SK-N-SH treated with all-trans-retinoic acid at 6 μM for 48 hours (cell line): ENCODE measurements at regions not wholly inside any gene's neighbourhood (a gene's known extent, or its start where the extent isn't known, plus 50 kb on each side); places are given as distances from the start of the nearest gene placed in this dataset.

Experiments used
- ATAC-seq: fragments of 200-7000 bp; cut with Tn5 transposase; 3 replicates; pipeline ENCODE4 v1.9.1; 2020; ENCODE audit warnings: mild to moderate bottlenecking, moderate library complexity
- ARNTL ChIP-seq: fragments of 450-650 bp; formaldehyde crosslinking; IDR thresholded peaks from 2 replicates; pipeline ENCODE4 v1.5.0; 2020; ENCODE audit warnings: low read depth, mild to moderate bottlenecking, moderate library complexity, borderline replicate concordance
- BACH2 ChIP-seq: fragments of 250-450 bp; sonication (Bioruptor Pico); IDR thresholded peaks from 2 replicates; pipeline ENCODE4 v1.9.0; 2021; ENCODE audit warnings: mild to moderate bottlenecking, borderline replicate concordance
- CSDC2 ChIP-seq: fragments of 250-450 bp; sonication (Bioruptor Pico); IDR thresholded peaks from 2 replicates; pipeline ENCODE4 v1.5.0; 2020; ENCODE audit warnings: mild to moderate bottlenecking, moderate library complexity
- ESRRG ChIP-seq: fragments of 250-450 bp; sonication (Bioruptor Pico); IDR thresholded peaks from 2 replicates; pipeline ENCODE4 v1.6.1; 2021; ENCODE audit warnings: mild to moderate bottlenecking
- GLIS3 ChIP-seq: fragments of 250-450 bp; sonication (Bioruptor Pico); IDR thresholded peaks from 2 replicates; pipeline ENCODE4 v1.5.0; 2020; ENCODE audit warnings: mild to moderate bottlenecking, moderate library complexity
- ISL1 ChIP-seq: fragments of 250-450 bp; sonication (Bioruptor Pico); IDR thresholded peaks from 2 replicates; pipeline ENCODE4 v2.1.2; 2022; ENCODE audit warnings: mild to moderate bottlenecking, moderate library complexity
- OSR1 ChIP-seq: fragments of 250-450 bp; sonication (Bioruptor Pico); IDR thresholded peaks from 2 replicates; pipeline ENCODE4 v1.8.0; 2022; ENCODE audit warnings: moderate library complexity, mild to moderate bottlenecking, inconsistent platforms
- RARB ChIP-seq: fragments of 250-450 bp; sonication (Bioruptor Pico); IDR thresholded peaks from 2 replicates; pipeline ENCODE4 v1.8.0; 2021; ENCODE audit warnings: mild to moderate bottlenecking, moderate library complexity
- SNAI2 ChIP-seq: fragments of 250-450 bp; sonication (Bioruptor Pico); IDR thresholded peaks from 2 replicates; pipeline ENCODE4 v1.5.0; 2020; ENCODE audit warnings: mild to moderate bottlenecking, moderate library complexity
- TCF4 ChIP-seq: fragments of 250-450 bp; sonication (Bioruptor Pico); IDR thresholded peaks from 2 replicates; pipeline ENCODE4 v1.8.0; 2021; ENCODE audit warnings: mild to moderate bottlenecking, moderate library complexity, borderline replicate concordance
- TOX ChIP-seq: fragments of 250-450 bp; sonication (Bioruptor Pico); IDR thresholded peaks from 2 replicates; pipeline ENCODE4 v1.8.0; 2021; ENCODE audit warnings: mild to moderate bottlenecking, moderate library complexity, borderline replicate concordance
- ZC3H10 ChIP-seq: fragments of 250-450 bp; sonication (Bioruptor Pico); IDR thresholded peaks from 2 replicates; pipeline ENCODE4 v1.5.1; 2021; ENCODE audit warnings: mild to moderate bottlenecking, moderate library complexity
- ZFP3 ChIP-seq: fragments of 250-450 bp; sonication (Bioruptor Pico); IDR thresholded peaks from 2 replicates; pipeline ENCODE4 v1.5.0; 2020; ENCODE audit warnings: mild to moderate bottlenecking, moderate library complexity
- ZNF565 ChIP-seq: fragments of 450-650 bp; formaldehyde crosslinking; conservative IDR thresholded peaks from 2 replicates; pipeline ENCODE4 v1.5.0; 2020; ENCODE audit warnings: low read depth, mild to moderate bottlenecking, moderate library complexity
- ZNF70 ChIP-seq: fragments of 450-650 bp; formaldehyde crosslinking; IDR thresholded peaks from 2 replicates; pipeline ENCODE4 v1.5.0; 2020; ENCODE audit warnings: mild to moderate bottlenecking, moderate library complexity
- ZNF8 ChIP-seq: fragments of 450-650 bp; formaldehyde crosslinking; IDR thresholded peaks from 2 replicates; pipeline ENCODE4 v1.5.0; 2020; ENCODE audit warnings: mild to moderate bottlenecking, moderate library complexity
- TF ChIP-seq, protein P1 (sequence below): fragments of 250-450 bp; sonication (Bioruptor Pico); IDR thresholded peaks from 2 replicates; pipeline ENCODE4 v1.5.1; 2020; ENCODE audit warnings: low read depth, mild to moderate bottlenecking, moderate library complexity
- TF ChIP-seq, protein P2 (sequence below): fragments of 250-450 bp; sonication (Bioruptor Pico); IDR thresholded peaks from 2 replicates; pipeline ENCODE4 v1.8.0; 2020; ENCODE audit warnings: mild to moderate bottlenecking, moderate library complexity, borderline replicate concordance
- TF ChIP-seq, protein P3 (sequence below): fragments of 250-450 bp; sonication (Bioruptor Pico); IDR thresholded peaks from 2 replicates; pipeline ENCODE4 v1.5.1; 2021; ENCODE audit warnings: mild to moderate bottlenecking, moderate library complexity
- TF ChIP-seq, protein P4 (sequence below): fragments of 250-450 bp; sonication (Bioruptor Pico); IDR thresholded peaks from 2 replicates; pipeline ENCODE4 v1.8.0; 2021; ENCODE audit warnings: low read depth, mild to moderate bottlenecking, moderate library complexity, borderline replicate concordance
- TF ChIP-seq, protein P5 (sequence below): fragments of 250-450 bp; sonication (Bioruptor Pico); IDR thresholded peaks from 2 replicates; pipeline ENCODE4 v1.5.0; 2020; ENCODE audit warnings: mild to moderate bottlenecking, moderate library complexity

DNA sequence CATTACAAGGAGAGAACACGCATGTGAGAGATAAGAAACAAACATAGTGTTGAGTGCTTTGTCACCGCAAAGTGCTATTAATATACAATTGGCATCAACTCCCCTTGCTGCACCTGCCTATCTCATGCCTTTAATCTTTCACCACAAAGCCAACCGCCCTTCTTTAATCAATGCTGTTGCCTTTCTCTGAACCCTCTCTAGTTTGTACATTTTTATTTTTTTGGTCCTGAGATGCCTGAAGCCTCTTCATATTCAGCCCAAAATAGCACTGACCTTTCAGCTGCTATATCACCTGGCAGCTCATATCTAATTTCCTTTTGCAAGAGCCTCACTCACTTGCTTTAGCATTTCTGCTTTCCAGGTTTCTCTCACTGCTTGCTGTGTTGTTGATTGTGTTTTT is 504.7 kb downstream of the NUF2 start:
- TF ChIP-seq, protein P1, sequence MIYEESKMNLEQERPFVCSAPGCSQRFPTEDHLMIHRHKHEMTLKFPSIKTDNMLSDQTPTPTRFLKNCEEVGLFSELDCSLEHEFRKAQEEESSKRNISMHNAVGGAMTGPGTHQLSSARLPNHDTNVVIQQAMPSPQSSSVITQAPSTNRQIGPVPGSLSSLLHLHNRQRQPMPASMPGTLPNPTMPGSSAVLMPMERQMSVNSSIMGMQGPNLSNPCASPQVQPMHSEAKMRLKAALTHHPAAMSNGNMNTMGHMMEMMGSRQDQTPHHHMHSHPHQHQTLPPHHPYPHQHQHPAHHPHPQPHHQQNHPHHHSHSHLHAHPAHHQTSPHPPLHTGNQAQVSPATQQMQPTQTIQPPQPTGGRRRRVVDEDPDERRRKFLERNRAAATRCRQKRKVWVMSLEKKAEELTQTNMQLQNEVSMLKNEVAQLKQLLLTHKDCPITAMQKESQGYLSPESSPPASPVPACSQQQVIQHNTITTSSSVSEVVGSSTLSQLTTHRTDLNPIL: no peak
- no peak for TF ChIP-seq OSR1 (CRISPR knock-in tag)
- no peak for TF ChIP-seq CSDC2
- TF ChIP-seq RARB (CRISPR knock-in tag): no peak
- TF ChIP-seq ZNF565 (CRISPR knock-in tag): no peak
- TF ChIP-seq, protein P2, sequence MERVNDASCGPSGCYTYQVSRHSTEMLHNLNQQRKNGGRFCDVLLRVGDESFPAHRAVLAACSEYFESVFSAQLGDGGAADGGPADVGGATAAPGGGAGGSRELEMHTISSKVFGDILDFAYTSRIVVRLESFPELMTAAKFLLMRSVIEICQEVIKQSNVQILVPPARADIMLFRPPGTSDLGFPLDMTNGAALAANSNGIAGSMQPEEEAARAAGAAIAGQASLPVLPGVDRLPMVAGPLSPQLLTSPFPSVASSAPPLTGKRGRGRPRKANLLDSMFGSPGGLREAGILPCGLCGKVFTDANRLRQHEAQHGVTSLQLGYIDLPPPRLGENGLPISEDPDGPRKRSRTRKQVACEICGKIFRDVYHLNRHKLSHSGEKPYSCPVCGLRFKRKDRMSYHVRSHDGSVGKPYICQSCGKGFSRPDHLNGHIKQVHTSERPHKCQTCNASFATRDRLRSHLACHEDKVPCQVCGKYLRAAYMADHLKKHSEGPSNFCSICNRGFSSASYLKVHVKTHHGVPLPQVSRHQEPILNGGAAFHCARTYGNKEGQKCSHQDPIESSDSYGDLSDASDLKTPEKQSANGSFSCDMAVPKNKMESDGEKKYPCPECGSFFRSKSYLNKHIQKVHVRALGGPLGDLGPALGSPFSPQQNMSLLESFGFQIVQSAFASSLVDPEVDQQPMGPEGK (CRISPR knock-in tag): no peak
- TF ChIP-seq ZFP3 (CRISPR knock-in tag): no peak
- TF ChIP-seq TOX: no peak
- TF ChIP-seq, protein P3, sequence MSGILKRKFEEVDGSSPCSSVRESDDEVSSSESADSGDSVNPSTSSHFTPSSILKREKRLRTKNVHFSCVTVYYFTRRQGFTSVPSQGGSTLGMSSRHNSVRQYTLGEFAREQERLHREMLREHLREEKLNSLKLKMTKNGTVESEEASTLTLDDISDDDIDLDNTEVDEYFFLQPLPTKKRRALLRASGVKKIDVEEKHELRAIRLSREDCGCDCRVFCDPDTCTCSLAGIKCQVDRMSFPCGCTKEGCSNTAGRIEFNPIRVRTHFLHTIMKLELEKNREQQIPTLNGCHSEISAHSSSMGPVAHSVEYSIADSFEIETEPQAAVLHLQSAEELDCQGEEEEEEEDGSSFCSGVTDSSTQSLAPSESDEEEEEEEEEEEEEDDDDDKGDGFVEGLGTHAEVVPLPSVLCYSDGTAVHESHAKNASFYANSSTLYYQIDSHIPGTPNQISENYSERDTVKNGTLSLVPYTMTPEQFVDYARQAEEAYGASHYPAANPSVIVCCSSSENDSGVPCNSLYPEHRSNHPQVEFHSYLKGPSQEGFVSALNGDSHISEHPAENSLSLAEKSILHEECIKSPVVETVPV (CRISPR knock-in tag): no peak
- TF ChIP-seq, protein P4, sequence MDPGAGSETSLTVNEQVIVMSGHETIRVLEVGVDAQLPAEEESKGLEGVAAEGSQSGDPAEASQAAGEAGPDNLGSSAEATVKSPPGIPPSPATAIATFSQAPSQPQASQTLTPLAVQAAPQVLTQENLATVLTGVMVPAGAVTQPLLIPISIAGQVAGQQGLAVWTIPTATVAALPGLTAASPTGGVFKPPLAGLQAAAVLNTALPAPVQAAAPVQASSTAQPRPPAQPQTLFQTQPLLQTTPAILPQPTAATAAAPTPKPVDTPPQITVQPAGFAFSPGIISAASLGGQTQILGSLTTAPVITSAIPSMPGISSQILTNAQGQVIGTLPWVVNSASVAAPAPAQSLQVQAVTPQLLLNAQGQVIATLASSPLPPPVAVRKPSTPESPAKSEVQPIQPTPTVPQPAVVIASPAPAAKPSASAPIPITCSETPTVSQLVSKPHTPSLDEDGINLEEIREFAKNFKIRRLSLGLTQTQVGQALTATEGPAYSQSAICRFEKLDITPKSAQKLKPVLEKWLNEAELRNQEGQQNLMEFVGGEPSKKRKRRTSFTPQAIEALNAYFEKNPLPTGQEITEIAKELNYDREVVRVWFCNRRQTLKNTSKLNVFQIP (CRISPR knock-in tag): no peak
- TF ChIP-seq ZC3H10 (CRISPR knock-in tag): no peak
- no peak for TF ChIP-seq TCF4 (CRISPR knock-in tag)
- TF ChIP-seq GLIS3 (CRISPR knock-in tag): no peak
- no peak for TF ChIP-seq ARNTL
- no peak for TF ChIP-seq ZNF8
- no peak for TF ChIP-seq BACH2 (CRISPR knock-in tag)
- TF ChIP-seq ZNF70 (CRISPR knock-in tag): no peak
- no peak for TF ChIP-seq SNAI2 (CRISPR knock-in tag)
- TF ChIP-seq ISL1 (CRISPR knock-in tag): no peak
- no peak for TF ChIP-seq ESRRG (CRISPR knock-in tag)
- no peak for ATAC-seq

DNA sequence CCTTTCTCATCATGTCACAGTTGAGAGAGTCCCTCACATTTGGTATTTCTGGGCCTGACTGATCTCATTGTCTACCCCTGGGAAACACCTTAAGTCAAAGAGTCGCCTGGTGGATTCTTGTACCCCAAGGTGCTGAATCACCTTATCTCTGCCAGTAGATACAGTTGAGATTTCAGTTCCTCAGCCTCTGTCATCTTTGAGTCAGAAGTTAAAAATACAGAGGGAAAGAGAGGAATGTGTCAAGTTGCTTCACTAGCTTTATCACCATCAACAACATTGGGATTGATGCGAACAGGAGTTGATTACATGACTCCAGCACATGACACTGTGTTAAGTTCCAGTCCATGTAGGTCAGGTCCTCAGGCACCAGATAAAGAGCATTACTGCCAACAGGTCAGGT is 513.0 kb downstream of the NUF2 start:
- TF ChIP-seq, protein P2 (CRISPR knock-in tag): no peak
- no peak for TF ChIP-seq ZNF8
- no peak for ATAC-seq

DNA sequence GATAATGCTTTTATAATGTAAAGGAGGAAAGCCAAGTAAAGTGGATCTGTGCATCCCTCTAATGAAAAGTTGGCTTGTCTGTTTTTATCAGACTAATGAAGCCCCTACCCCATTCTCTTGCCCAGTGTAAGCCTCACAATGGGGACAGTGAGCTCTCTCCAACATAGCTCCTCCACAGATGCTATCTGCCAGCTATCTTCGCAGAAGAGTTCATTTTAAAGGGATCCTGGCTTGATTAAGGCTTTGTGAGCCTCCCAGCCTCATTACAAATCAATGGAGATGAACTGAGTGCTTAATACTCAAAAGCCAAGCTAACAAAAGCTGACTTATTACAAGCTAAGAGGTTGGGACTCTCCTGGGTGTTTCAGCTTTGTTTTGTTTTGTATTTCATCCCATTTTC is 514.7 kb downstream of the NUF2 start:
- no peak for ATAC-seq
- no peak for TF ChIP-seq OSR1 (CRISPR knock-in tag)
- no peak for TF ChIP-seq CSDC2
- TF ChIP-seq, protein P4 (CRISPR knock-in tag): no peak
- TF ChIP-seq, protein P1: no peak
- TF ChIP-seq ARNTL: no peak
- TF ChIP-seq, protein P3 (CRISPR knock-in tag): no peak
- no peak for TF ChIP-seq BACH2 (CRISPR knock-in tag)
- no peak for TF ChIP-seq SNAI2 (CRISPR knock-in tag)
- TF ChIP-seq ZNF565 (CRISPR knock-in tag): no peak
- TF ChIP-seq ESRRG (CRISPR knock-in tag): no peak
- no peak for TF ChIP-seq ISL1 (CRISPR knock-in tag)
- no peak for TF ChIP-seq GLIS3 (CRISPR knock-in tag)
- TF ChIP-seq, protein P5, sequence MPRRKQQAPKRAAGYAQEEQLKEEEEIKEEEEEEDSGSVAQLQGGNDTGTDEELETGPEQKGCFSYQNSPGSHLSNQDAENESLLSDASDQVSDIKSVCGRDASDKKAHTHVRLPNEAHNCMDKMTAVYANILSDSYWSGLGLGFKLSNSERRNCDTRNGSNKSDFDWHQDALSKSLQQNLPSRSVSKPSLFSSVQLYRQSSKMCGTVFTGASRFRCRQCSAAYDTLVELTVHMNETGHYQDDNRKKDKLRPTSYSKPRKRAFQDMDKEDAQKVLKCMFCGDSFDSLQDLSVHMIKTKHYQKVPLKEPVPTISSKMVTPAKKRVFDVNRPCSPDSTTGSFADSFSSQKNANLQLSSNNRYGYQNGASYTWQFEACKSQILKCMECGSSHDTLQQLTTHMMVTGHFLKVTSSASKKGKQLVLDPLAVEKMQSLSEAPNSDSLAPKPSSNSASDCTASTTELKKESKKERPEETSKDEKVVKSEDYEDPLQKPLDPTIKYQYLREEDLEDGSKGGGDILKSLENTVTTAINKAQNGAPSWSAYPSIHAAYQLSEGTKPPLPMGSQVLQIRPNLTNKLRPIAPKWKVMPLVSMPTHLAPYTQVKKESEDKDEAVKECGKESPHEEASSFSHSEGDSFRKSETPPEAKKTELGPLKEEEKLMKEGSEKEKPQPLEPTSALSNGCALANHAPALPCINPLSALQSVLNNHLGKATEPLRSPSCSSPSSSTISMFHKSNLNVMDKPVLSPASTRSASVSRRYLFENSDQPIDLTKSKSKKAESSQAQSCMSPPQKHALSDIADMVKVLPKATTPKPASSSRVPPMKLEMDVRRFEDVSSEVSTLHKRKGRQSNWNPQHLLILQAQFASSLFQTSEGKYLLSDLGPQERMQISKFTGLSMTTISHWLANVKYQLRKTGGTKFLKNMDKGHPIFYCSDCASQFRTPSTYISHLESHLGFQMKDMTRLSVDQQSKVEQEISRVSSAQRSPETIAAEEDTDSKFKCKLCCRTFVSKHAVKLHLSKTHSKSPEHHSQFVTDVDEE (CRISPR knock-in tag): no peak
- TF ChIP-seq RARB (CRISPR knock-in tag): no peak
- no peak for TF ChIP-seq TOX
- TF ChIP-seq ZNF70 (CRISPR knock-in tag): no peak
- TF ChIP-seq ZNF8: no peak
